HCT116 (cell line): ENCODE measurements at regions not wholly inside any gene's neighbourhood (a gene's known extent, or its start where the extent isn't known, plus 50 kb on each side); places are given as distances from the start of the nearest gene placed in this dataset.

ENCODE experiments used
- ATAC-seq: fragments of 200-7000 bp; cut with Tn5 transposase; 2 replicates; pipeline ENCODE4 v1.9.1; 2020; ENCODE audit warnings: mild to moderate bottlenecking, moderate library complexity
- BruUV-seq: library from RNA; stranded (reverse); fragments of 400-500 nt; replicated peaks from 2 replicates; lab custom pipeline; 2021; lab: Mats Ljungman, UMichigan
- CTCF ChIA-PET: fragments of 300-600 bp; sonication (Branson Sonifier 250); formaldehyde crosslinking; loops from one replicate; lab custom pipeline; 2021; ENCODE audit warnings: antibody characterized with exemption; lab: Charles Lee
- POLR2A ChIA-PET: fragments of 300-600, 350-600 bp; sonication (Branson Sonifier 250); formaldehyde crosslinking; loops from one replicate; lab custom pipeline; 2021; ENCODE audit warnings: antibody characterized with exemption; lab: Charles Lee
- RAD21 ChIA-PET, 2 experiments: fragments of 300-600 bp; sonication (Branson Sonifier 250); formaldehyde crosslinking; loops; one replicate each; lab custom pipeline; 2023; ENCODE audit warnings: low total read pairs in 2 of 2; ENCODE audit not compliant: uncharacterized antibody in 2 of 2, unreplicated experiment in 2 of 2, low non-redundant PET in 1 of 2; lab: Charles Lee
- DNase-seq: peaks from one replicate; pipeline ENCODE4 v3.0.0-alpha.2; 2010; ENCODE audit warnings: low read depth, low spot score
- H2AFZ ChIP-seq: fragments of 200-600 bp; shearing (Covaris generic), sonication (generic); 2 replicates; pipeline ENCODE4 v1.6.1; 2017; ENCODE audit warnings: low read depth, mixed run types, mixed read lengths, antibody characterized with exemption, low read length; ENCODE audit not compliant: poor library complexity, severe bottlenecking
- H3K27ac ChIP-seq: 2 replicates; pipeline ENCODE4 v1.5.1; 2012; ENCODE audit warnings: low read depth, low read length
- H3K27me3 ChIP-seq: fragments of 200-600 bp; sonication (generic); 2 replicates; pipeline ENCODE4 v1.6.1; 2016; ENCODE audit warnings: mixed run types, low read length, mixed read lengths; ENCODE audit not compliant: insufficient read depth
- H3K36me3 ChIP-seq, 2 experiments: fragments of 200-500 bp in 1 of 2; fragments of 200-600 bp in 1 of 2; sonication (Bioruptor generic) in 1 of 2; sonication (generic) in 1 of 2; 2 replicates each; pipeline versions ENCODE4 v1.5.1 to v1.6.1; 2014 to 2016; ENCODE audit warnings: low read length in 2 of 2, inconsistent platforms in 1 of 2, mixed read lengths in 1 of 2, mixed run types in 1 of 2; ENCODE audit not compliant: insufficient read depth in 2 of 2, control insufficient read depth in 1 of 2
- H3K4me1 ChIP-seq, 2 experiments: fragments of 200-600 bp in 1 of 2; sonication (generic) in 1 of 2; 2 replicates each; pipeline versions ENCODE4 v1.5.1 to v1.6.1; 2012 to 2017; ENCODE audit warnings: low read length in 2 of 2, inconsistent platforms in 1 of 2, mild to moderate bottlenecking in 1 of 2, mixed read lengths in 1 of 2, mixed run types in 1 of 2, moderate library complexity in 1 of 2; ENCODE audit not compliant: insufficient read depth in 2 of 2, control insufficient read depth in 1 of 2
- H3K4me2 ChIP-seq: fragments of 200-600 bp; sonication (generic); 2 replicates; pipeline ENCODE4 v1.6.1; 2017; ENCODE audit warnings: mixed run types, low read length, mixed read lengths
- H3K4me3 ChIP-seq, 2 experiments: fragments of 200-600 bp in 1 of 2; sonication (generic) in 1 of 2; replicated peaks in 1 of 2; 2 replicates each; pipeline ENCODE4 v1.5.1; 2011 to 2016; ENCODE audit warnings: low read length in 2 of 2, control low read depth in 1 of 2, low read depth in 1 of 2, mild to moderate bottlenecking in 1 of 2, mixed read lengths in 1 of 2, mixed run types in 1 of 2
- H3K79me2 ChIP-seq: fragments of 200-600 bp; sonication (generic); 2 replicates; pipeline ENCODE4 v1.6.1; 2017; ENCODE audit warnings: mild to moderate bottlenecking, mixed run types, low read length, moderate library complexity, mixed read lengths; ENCODE audit not compliant: insufficient read depth
- H3K9ac ChIP-seq: fragments of 200-600 bp; sonication (generic); 2 replicates; pipeline ENCODE4 v1.6.1; 2016; ENCODE audit warnings: low read length, mixed read lengths
- H3K9me2 ChIP-seq: fragments of 200-600 bp; sonication (generic), shearing (Covaris generic); 2 replicates; pipeline ENCODE4 v1.6.1; 2017; ENCODE audit warnings: mixed run types, mild to moderate bottlenecking, moderate library complexity; ENCODE audit not compliant: insufficient read depth
- H3K9me3 ChIP-seq, 2 experiments: fragments of 200-500 bp in 1 of 2; fragments of 200-600 bp in 1 of 2; sonication (Bioruptor generic) in 1 of 2; sonication (generic) in 1 of 2; 2 replicates each; pipeline ENCODE4 v1.6.1; 2014 to 2017; ENCODE audit warnings: low read length in 2 of 2, mixed read lengths in 2 of 2, inconsistent platforms in 1 of 2, low read depth in 1 of 2, mild to moderate bottlenecking in 1 of 2, mixed run types in 1 of 2, moderate library complexity in 1 of 2; ENCODE audit not compliant: control insufficient read depth in 1 of 2, insufficient read depth in 1 of 2
- H4K20me1 ChIP-seq: fragments of 200-600 bp; sonication (generic), shearing (Covaris generic); 2 replicates; pipeline ENCODE4 v1.6.1; 2017; ENCODE audit warnings: mixed run types, mild to moderate bottlenecking, moderate library complexity; ENCODE audit not compliant: insufficient read depth
- CBX3 ChIP-seq: IDR thresholded peaks from 2 replicates; pipeline ENCODE4 v1.6.1; 2012; ENCODE audit warnings: low read depth
- CEBPB ChIP-seq: IDR thresholded peaks from 2 replicates; pipeline ENCODE4 v1.6.1; 2012; ENCODE audit warnings: low read depth
- ELF1 ChIP-seq: IDR thresholded peaks from 2 replicates; pipeline ENCODE4 v1.6.1; 2012; ENCODE audit warnings: low read depth, borderline replicate concordance
- EZH2phosphoT487 ChIP-seq: fragments of 200-600 bp; IDR thresholded peaks from 2 replicates; pipeline ENCODE4 v1.6.1; 2018; ENCODE audit warnings: antibody characterized with exemption, borderline replicate concordance
- JUND ChIP-seq: IDR thresholded peaks from 2 replicates; pipeline ENCODE4 v1.6.1; 2012
- SIN3A ChIP-seq: IDR thresholded peaks from 2 replicates; pipeline ENCODE4 v1.6.1; 2012; ENCODE audit warnings: low read depth
- ZNF274 ChIP-seq: fragments of 200-500 bp; sonication (Bioruptor generic); IDR thresholded peaks from 2 replicates; pipeline ENCODE4 v1.6.1; 2014; ENCODE audit warnings: mild to moderate bottlenecking, low read depth, low read length, inconsistent platforms
- intact Hi-C: fragments of 100-400 bp; cut with micrococcal nuclease; formaldehyde crosslinking; loops from 2 replicates; pipeline ENCODE4 v1.10.0; 2022

- DNase-seq (no peak), ATAC-seq (no peak)
- no peaks in the 10 kb centered on the region for H3K27me3 ChIP-seq
- ChIA-PET CTCF (interaction anchor here (1.4 kb wide), 1 partner anchor 131 kb away, joined by 4 read pairs; no protein-coding TSS in a partner anchor), POLR2A (no interaction called here), RAD21 (no interaction called here)
- H3K9me2 ChIP-seq: no peaks in the 10 kb centered on the region
- no TSS peak for BruUV-seq
- peak overlapping the region; percentile 25; the same call in 1 of the 2 replicates for H3K4me2 ChIP-seq
- no peak for TF ChIP-seq ELF1
- no peak for TF ChIP-seq EZH2phosphoT487
- TF ChIP-seq CEBPB: no peak
- no peak for TF ChIP-seq JUND
- no peak for TF ChIP-seq ZNF274
- no peak for TF ChIP-seq CBX3
- H4K20me1 ChIP-seq: no peaks in the 10 kb centered on the region
- H3K4me1 ChIP-seq: peaks cover 0 to 6% of the 10 kb centered on the region in 2 experiments; a peak in 2 of 4 replicates
- H3K27ac ChIP-seq: no peak overlapping the region
- no peaks in the 10 kb centered on the region for H3K36me3 ChIP-seq
- no peak overlapping the region for H3K4me3 ChIP-seq
- H3K9ac ChIP-seq: no peak overlapping the region
- H2AFZ ChIP-seq: peak overlapping the region; percentile 95
- H3K79me2 ChIP-seq: no peaks in the 10 kb centered on the region
- intact Hi-C loops: no loop called here
- H3K9me3 ChIP-seq: no peaks in the 10 kb centered on the region
These were observed 284.6 kb upstream of the ZC3H12C start for GRCh38 chr11:109808569-109808968.

GRCh38 chr11:109814824-109815223 is 278.4 kb upstream of the ZC3H12C start:
- no peaks in the 10 kb centered on the region for H4K20me1 ChIP-seq
- H3K9ac ChIP-seq: no peak overlapping the region
- CTCF ChIA-PET: no interaction called here
- TF ChIP-seq SIN3A: no peak
- TF ChIP-seq, all 23 proteins: peak for 0
- Histone ChIP-seq H2AFZ (no peak overlapping the region), H3K27ac (no peak overlapping the region), H3K36me3 (no peaks in the 10 kb centered on the region), H3K27me3 (no peaks in the 10 kb centered on the region), H3K9me2 (no peaks in the 10 kb centered on the region), H3K4me1 (no peaks in the 10 kb centered on the region), H3K4me3 (no peak overlapping the region), H3K79me2 (no peaks in the 10 kb centered on the region), H3K4me2 (no peak overlapping the region), H3K9me3 (no peaks in the 10 kb centered on the region)
- ChIA-PET RAD21 (no interaction called here), POLR2A (no interaction called here)
- intact Hi-C loops: no loop called here
- DNase-seq (no peak), ATAC-seq (no peak)
- BruUV-seq: no TSS peak
